Esophagus squamous epithelium (tissue), 4 donors: ENCODE measurements at regions not wholly inside any gene's neighbourhood (a gene's known extent, or its start where the extent isn't known, plus 50 kb on each side); places are given as distances from the start of the nearest gene placed in this dataset.

Experiments
- POLR2A ChIP-seq, 4 donors: fragments of 450-650 bp; IDR thresholded peaks; one replicate each; pipeline ENCODE4 v1.6.1; 2017; ENCODE audit warnings: antibody characterized with exemption in 4 of 4, mild to moderate bottlenecking in 4 of 4, moderate library complexity in 3 of 4
- TF ChIP-seq, protein P1 (sequence below), 6 experiments: fragments of 450-650 bp in 4 of 6; fragments of 200-600 bp in 2 of 6; sonication (generic) in 2 of 6; IDR thresholded peaks; one replicate each; pipeline ENCODE4 v1.5.1; 2016 to 2019; ENCODE audit warnings: antibody characterized with exemption in 6 of 6, mild to moderate bottlenecking in 4 of 6, moderate library complexity in 4 of 6

DNA sequence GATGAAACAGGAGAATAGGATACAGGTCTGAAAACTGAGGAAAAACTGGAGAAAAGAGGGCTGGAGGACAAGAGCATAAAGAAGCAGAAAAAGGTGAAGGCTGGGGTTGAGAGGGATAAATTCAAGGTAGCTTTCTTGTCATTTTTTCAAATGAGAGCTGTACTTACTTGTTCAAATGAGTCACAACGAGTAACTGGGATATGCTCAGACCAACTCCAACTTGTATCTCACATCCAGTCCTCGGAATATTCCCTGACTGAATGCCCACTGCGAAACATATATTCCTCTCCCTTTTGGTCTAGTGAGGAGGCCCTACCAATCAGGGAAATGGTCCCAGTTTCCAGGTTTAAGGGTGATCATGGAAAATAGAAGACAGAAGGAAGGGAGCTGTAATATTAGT is 343.4 kb downstream of the HHIPL2 start:
- TF ChIP-seq, protein P1, sequence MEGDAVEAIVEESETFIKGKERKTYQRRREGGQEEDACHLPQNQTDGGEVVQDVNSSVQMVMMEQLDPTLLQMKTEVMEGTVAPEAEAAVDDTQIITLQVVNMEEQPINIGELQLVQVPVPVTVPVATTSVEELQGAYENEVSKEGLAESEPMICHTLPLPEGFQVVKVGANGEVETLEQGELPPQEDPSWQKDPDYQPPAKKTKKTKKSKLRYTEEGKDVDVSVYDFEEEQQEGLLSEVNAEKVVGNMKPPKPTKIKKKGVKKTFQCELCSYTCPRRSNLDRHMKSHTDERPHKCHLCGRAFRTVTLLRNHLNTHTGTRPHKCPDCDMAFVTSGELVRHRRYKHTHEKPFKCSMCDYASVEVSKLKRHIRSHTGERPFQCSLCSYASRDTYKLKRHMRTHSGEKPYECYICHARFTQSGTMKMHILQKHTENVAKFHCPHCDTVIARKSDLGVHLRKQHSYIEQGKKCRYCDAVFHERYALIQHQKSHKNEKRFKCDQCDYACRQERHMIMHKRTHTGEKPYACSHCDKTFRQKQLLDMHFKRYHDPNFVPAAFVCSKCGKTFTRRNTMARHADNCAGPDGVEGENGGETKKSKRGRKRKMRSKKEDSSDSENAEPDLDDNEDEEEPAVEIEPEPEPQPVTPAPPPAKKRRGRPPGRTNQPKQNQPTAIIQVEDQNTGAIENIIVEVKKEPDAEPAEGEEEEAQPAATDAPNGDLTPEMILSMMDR (IDR thresholded peaks at IDR 0.05), result no peak
- no peak for TF ChIP-seq POLR2A (IDR thresholded peaks at IDR 0.05)
